GM19328 (cell line): ENCODE measurements at regions not wholly inside any gene's neighbourhood (a gene's known extent, or its start where the extent isn't known, plus 50 kb on each side); places are given as distances from the start of the nearest gene placed in this dataset.

Experiments used
- ATAC-seq: cut with Tn5 transposase; IDR thresholded peaks from one replicate; pipeline ENCODE4 v1.9.1; 2021; ENCODE audit warnings: mild to moderate bottlenecking, moderate library complexity; ENCODE audit not compliant: unreplicated experiment

GRCh38 chr6:145241721-145242120 lies 493.6 kb downstream of the EPM2A start:
- no peak for ATAC-seq

- ATAC-seq = no peak
Observed at GRCh38 chr6:145244349-145245100, 490.8 kb downstream of the EPM2A start.

GRCh38 chr6:145245119-145245518 lies 490.2 kb downstream of the EPM2A start:
- no peak for ATAC-seq

GRCh38 chr6:145247692-145248419 lies 487.5 kb downstream of the EPM2A start:
- no peak for ATAC-seq

GRCh38 chr6:145250436-145250835 lies 484.9 kb downstream of the EPM2A start:
- no peak for ATAC-seq

- ATAC-seq = no peak
Observed at GRCh38 chr6:145252737-145253136, 482.6 kb downstream of the EPM2A start.

GRCh38 chr6:145254649-145255401 lies 480.5 kb downstream of the EPM2A start:
- no peak for ATAC-seq

- ATAC-seq = no peak
Observed at GRCh38 chr6:145257704-145258103, 477.6 kb downstream of the EPM2A start.

GRCh38 chr6:145258122-145258521 lies 477.2 kb downstream of the EPM2A start:
- ATAC-seq = no peak

GRCh38 chr6:145260484-145261175 lies 474.7 kb downstream of the EPM2A start:
- no peak for ATAC-seq

- no peak for ATAC-seq
Observed at GRCh38 chr6:145261758-145262157, 473.6 kb downstream of the EPM2A start.

- ATAC-seq = no peak
Observed at GRCh38 chr6:145262771-145263170, 472.5 kb downstream of the EPM2A start.

- no peak for ATAC-seq
Observed at GRCh38 chr6:145263778-145264211, 471.5 kb downstream of the EPM2A start.

GRCh38 chr6:145266432-145267075 lies 468.8 kb downstream of the EPM2A start:
- no peak for ATAC-seq

GRCh38 chr6:145267076-145267867 lies 468.0 kb downstream of the EPM2A start:
- ATAC-seq = no peak

GRCh38 chr6:145270464-145270863 lies 464.9 kb downstream of the EPM2A start:
- ATAC-seq = no peak

- ATAC-seq = no peak
Observed at GRCh38 chr6:145271040-145271439, 464.3 kb downstream of the EPM2A start.

- no peak for ATAC-seq
Observed at GRCh38 chr6:145271577-145271976, 463.7 kb downstream of the EPM2A start.

- no peak for ATAC-seq
Observed at GRCh38 chr6:145272246-145272645, 463.1 kb downstream of the EPM2A start.

GRCh38 chr6:145273136-145273535 lies 462.2 kb downstream of the EPM2A start:
- no peak for ATAC-seq
